HFF-Myc (cell line): ENCODE measurements at regions not wholly inside any gene's neighbourhood (a gene's known extent, or its start where the extent isn't known, plus 50 kb on each side); places are given as distances from the start of the nearest gene placed in this dataset.

Source experiments
- DNase-seq: peaks from one replicate; pipeline ENCODE4 v3.0.0-alpha.2; 2011; ENCODE audit warnings: low read depth; ENCODE audit errors: extremely low read depth
- H3K4me3 ChIP-seq: replicated peaks from 2 replicates; pipeline ENCODE4 v1.5.1; 2011; ENCODE audit warnings: low read depth, mild to moderate bottlenecking, control low read depth, low read length
- TF ChIP-seq, protein P1 (sequence below): IDR thresholded peaks from 2 replicates; pipeline ENCODE4 v1.5.1; 2012; ENCODE audit warnings: mild to moderate bottlenecking, low read depth, low read length, control low read depth; ENCODE audit errors: missing control alignments

DNA sequence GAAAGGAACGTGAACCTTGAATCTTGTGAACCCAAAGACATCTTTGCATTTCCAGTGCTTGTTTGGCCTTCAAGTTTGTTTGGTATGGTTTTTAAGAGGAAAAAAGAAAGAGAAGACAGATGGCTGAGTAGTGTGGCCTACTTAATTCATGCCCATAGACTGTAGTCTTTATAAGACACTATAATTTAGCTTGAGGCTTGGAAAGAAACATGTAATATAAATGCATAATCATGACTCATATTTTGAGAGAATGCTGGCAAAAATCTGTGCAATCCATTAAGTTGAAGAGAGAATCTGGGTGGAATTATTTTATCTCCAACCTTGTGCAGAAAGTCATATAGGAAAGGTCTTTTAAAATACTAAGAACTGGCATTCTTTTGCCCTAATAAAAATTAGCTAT is 179.3 kb downstream of the SIPA1L2 start:
- TF ChIP-seq, protein P1, sequence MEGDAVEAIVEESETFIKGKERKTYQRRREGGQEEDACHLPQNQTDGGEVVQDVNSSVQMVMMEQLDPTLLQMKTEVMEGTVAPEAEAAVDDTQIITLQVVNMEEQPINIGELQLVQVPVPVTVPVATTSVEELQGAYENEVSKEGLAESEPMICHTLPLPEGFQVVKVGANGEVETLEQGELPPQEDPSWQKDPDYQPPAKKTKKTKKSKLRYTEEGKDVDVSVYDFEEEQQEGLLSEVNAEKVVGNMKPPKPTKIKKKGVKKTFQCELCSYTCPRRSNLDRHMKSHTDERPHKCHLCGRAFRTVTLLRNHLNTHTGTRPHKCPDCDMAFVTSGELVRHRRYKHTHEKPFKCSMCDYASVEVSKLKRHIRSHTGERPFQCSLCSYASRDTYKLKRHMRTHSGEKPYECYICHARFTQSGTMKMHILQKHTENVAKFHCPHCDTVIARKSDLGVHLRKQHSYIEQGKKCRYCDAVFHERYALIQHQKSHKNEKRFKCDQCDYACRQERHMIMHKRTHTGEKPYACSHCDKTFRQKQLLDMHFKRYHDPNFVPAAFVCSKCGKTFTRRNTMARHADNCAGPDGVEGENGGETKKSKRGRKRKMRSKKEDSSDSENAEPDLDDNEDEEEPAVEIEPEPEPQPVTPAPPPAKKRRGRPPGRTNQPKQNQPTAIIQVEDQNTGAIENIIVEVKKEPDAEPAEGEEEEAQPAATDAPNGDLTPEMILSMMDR = no peak
- no peak overlapping the region for H3K4me3 ChIP-seq
- no peak for DNase-seq

- H3K4me3 ChIP-seq = no peak overlapping the region
- TF ChIP-seq, protein P1 = no peak
- DNase-seq = no peak
Observed at GRCh38 chr1:232447125-232447524, 182.8 kb downstream of the SIPA1L2 start.

- DNase-seq = no peak
- TF ChIP-seq, protein P1 = no peak
Observed at GRCh38 chr1:232445361-232446106, 184.4 kb downstream of the SIPA1L2 start.

GRCh38 chr1:232443372-232443771 is 186.6 kb downstream of the SIPA1L2 start:
- TF ChIP-seq, protein P1 = no peak
- H3K4me3 ChIP-seq = no peak overlapping the region
- DNase-seq = no peak

More at GRCh38 chr1:232445361-232446106, 184.4 kb downstream of the SIPA1L2 start:
- H3K4me3 ChIP-seq = no peak overlapping the region

DNA sequence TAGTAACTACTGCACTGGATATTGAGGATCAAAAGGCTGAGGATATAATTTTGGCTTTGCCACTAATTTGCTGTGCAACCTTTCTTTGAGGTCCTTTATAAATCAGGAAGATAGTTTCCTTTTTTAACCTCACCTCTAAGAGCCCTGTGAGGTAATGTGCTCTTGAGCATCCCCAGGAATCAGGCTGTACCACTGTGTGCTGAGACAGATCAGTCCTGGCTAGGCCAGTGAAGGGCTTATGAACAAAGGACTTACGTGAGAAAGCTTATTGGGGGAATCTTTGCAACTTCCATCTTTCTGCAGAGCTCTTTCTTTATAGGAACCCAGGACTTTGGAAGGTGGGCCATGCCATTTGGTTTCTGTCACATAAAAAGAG is 188.9 kb downstream of the SIPA1L2 start:
- TF ChIP-seq, protein P1 = no peak
- DNase-seq = no peak
- H3K4me3 ChIP-seq = no peak overlapping the region

GRCh38 chr1:232440325-232441035 is 189.5 kb downstream of the SIPA1L2 start:
- no peak overlapping the region for H3K4me3 ChIP-seq
- TF ChIP-seq, protein P1 = no peak
- no peak for DNase-seq

DNA sequence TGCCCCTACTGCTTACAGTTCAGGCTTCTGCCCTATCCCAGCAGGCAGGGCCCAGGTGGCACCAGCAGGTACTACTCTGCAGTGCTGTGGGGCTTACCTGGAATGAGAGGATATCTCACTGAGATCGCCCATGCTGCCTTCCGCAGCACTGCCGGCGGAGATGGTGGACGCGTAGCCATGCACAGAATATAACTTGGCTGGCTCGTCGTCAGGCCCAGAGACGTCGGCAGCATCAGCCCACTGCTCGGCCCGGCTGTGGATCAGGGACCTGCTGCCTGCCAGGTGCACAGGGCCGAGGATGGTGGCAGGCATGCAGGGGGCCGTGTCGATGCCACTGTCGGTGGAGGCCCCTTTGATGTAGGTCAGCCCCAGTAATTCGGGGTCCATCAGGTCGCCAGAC is 190.9 kb downstream of the SIPA1L2 start:
- DNase-seq = no peak
- H3K4me3 ChIP-seq = no peak overlapping the region
- TF ChIP-seq, protein P1 = no peak
